ELF-1 (cell line): ENCODE measurements at regions not wholly inside any gene's neighbourhood (a gene's known extent, or its start where the extent isn't known, plus 50 kb on each side); places are given as distances from the start of the nearest gene placed in this dataset.
"Not testable (repeated sequence)": the region's sequence is repeated elsewhere in the genome, so short reads cannot be mapped to it uniquely, and the experiment has no call there.

Experiments
- DNase-seq: peaks from one replicate; pipeline ENCODE4 v3.0.0-alpha.2; 2016; ENCODE audit warnings: low read depth, low spot score

DNA sequence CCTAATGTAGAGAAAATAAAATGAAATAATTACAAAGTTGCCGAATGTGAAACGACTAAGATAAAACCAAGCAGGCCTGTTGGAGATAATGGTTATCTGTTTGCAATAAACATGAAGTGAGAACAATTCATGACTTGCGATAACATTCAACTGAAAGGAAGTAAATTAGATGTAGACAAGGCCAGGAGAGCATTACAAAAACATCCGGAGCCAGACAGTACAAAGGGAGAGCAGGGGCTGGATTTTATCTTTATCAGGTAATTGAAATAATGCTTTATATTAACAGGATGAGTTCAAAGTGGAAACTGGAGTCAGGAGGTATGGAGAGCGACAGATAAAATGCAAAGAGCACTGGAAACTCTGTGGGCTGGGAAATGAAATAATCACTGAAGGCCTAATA, 265.6 kb upstream of the GOT2 start:
- no peak for DNase-seq

DNA sequence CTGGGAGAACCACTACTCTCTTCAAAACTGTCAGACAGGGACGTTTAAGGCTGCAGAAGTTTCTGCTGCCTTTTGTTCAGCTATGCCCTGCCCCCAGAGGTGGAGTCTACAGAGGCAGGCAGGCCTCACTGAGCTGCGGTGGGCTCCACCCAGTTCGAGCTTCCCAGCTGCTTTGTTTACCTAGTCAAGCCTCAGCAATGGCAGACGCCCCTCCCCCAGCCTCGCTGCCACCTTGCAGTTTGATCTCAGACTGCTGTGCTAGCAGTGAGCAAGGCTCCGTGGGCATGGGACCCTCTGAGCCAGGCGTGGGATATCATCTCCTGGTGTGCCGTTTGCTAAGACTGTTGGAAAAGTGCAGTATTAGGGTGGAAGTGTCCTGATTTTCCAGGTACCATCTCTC, 258.6 kb upstream of the GOT2 start:
- DNase-seq, result not testable (repeated sequence)

DNA sequence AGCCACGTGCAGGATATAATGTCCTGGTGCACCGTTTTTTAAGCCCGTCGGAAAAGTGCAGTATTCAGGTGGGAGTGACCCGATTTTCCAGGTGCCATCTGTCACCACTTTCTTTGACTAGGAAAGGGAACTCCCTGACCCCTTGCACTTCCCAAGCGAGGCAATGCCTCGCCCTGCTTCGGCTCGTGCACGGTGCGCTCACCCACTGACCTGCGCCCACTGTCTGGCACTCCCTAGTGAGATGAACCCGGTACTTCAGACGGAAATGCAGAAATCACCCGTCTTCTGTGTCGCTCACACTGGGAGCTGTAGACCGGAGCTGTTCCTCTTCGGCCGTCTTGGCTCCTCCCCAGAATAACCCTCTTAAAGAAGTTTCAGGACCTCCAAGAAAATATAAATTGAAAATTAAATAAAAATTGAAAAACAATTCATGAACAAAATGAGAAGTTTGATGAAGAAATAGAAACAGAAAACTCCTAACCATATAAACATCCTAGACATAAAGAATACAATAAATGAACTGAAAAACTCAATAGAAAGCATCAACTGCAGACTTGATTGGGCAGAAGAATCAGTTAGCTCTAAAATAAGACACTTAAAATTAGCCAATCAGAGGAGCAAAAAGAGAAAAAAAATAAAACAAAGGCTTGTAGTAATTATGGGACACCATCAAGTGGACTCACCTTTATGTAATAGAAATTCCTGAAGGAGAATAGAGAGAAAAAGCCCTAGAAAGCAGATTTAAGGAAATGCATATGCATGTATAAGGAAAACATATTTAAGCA, 249.3 kb upstream of the GOT2 start:
- peak; percentile 12 for DNase-seq

- DNase-seq, result no peak
Observed at GRCh38 chr16:58970775-58971174, 236.7 kb upstream of the GOT2 start.

DNA sequence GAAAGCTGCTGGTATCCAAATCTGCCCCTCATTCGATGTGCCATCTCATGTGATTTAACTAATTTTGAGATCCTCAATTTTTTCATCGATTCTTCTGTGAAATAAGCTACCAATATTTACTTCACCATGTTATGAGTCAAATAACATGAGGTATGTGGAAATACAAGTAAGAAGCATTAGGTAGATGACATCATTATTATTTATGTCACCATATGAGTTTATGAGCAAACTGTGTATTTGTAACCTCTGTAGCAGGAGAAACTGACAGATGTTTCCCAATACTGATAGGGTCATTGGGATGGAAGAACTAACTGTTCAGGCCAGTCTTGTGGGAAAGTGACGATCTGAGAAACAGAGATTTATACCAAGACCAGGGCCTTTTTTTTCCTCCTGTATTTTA, 229.4 kb upstream of the GOT2 start:
- DNase-seq, result no peak

- DNase-seq, result no peak
Observed at GRCh38 chr16:58962811-58963210, 228.7 kb upstream of the GOT2 start.

DNA sequence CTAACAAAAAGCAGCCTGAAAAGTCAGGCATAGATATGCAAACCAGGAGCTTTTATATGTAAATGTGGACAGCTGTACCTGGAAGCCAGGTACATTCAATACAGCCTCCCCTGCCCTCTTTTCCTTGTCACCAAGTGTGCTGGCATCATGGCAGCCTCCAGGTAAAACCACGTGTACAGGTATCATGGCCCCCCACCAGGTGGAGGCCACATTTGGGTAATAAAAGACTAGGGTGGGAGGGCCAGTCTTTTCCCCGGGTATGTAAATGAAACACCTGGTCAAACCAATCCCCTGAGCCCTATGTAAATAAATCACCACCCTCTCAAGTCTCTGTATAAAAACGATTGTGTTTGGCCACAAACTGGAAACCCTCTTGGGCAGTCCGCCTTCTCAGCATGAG, 226.4 kb upstream of the GOT2 start:
- DNase-seq, result peak; percentile 57

- DNase-seq, result peak; percentile 9
Observed at GRCh38 chr16:58960034-58960433, 225.9 kb upstream of the GOT2 start.

GRCh38 chr16:58958749-58959148, 224.6 kb upstream of the GOT2 start:
- no peak for DNase-seq

GRCh38 chr16:58948244-58948643, 214.1 kb upstream of the GOT2 start:
- DNase-seq, result no peak

DNA sequence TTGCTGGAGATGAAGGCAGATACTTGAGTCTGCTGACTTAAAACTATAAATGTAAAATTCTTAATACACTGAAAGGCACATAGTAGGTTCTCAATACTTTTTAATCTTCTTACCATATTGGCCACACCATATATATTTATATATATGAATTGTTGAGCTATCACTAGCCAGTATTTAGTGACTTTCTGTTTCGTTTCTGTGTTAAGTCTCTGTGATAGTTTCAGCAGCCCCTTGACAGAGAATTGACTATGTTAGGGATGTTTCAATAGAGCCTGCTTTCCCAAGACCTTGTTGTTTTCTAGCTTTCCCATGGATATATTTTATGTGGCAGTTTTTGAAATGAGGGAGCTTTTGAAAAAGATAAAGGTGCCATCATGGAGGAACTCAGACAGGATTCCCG, 206.5 kb upstream of the GOT2 start:
- no peak for DNase-seq

DNA sequence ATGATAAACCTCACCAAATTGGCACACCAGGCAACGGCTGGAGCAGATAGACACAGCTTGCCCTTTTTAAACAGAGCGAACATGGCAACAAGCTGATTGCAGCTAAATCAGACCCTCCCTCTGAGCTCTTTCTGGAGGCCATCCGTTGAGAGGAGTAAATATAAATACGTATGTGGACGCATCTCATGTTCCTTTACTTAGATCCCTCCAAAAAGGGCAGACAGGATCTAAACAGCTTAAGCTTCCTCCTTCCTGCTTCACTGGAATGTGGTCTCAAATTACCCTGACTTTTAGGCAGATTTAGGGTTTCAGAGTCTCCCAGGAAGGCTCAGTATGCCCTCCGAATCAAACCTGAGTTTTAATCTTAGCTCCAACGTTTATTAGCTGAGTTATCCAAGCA, 204.7 kb upstream of the GOT2 start:
- DNase-seq, result no peak

DNA sequence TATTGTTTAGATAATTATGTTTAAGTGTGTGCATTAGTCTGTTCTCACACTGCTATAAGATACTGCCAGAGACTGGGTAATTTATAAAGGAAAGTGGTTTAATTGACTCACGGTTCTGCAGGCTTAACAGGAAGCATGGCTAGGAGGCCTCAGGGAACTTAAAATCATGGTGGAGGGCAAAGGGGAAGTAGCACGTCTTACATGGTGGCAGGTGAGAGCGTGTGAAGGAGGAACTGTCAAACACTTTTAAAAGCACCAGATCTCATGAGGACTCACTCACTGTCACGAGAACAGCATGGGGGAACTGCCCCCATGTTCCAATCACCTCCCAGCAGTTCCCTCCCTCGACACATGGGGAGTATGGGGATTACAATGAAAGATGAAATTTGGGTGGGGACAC, 203.5 kb upstream of the GOT2 start:
- no peak for DNase-seq

GRCh38 chr16:58933186-58933585, 199.1 kb upstream of the GOT2 start:
- DNase-seq, result no peak

- no peak for DNase-seq
Observed at GRCh38 chr16:58931436-58931835, 197.3 kb upstream of the GOT2 start.

DNA sequence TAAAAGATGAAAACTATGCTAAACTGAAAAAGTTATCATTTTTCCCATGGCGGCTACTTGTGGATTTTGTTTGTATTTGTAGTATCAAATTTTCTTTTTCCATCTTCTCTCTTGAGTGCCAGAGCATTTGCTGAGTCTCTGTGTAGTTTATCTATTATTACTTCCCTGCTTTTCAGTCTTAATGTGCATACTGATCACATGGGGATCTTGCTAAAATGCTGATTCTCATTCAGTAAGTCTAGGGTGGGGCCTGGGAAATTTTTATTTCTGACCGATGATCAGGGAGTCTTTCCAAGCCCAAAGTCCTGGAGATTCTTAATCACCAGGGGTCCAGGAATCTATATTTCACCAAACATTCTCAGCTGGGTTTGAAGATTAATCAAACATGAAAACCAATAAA, 189.0 kb upstream of the GOT2 start:
- no peak for DNase-seq

DNA sequence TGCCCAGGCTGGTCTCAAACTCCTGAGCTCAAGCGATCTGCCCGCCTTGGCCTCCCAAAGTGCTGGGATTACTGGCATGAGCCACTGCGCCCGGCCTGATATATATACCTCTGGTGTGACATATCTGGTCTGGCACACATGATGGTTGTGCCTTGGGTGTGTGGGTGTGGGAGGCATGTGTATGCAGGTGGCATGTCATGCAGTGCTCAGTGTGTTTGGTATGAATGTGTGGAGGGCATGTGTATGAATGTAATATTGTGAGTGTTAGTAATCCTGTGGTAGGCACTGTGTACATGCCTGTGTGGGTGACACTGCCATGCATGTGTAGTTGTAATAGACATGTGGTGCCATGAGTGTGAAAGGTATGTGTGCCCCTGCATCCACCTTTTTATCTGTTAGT, 179.3 kb upstream of the GOT2 start:
- no peak for DNase-seq

GRCh38 chr16:58912571-58912970, 178.5 kb upstream of the GOT2 start:
- DNase-seq, result peak; percentile 56

GRCh38 chr16:58906981-58907715, 173.0 kb upstream of the GOT2 start:
- no peak for DNase-seq

DNA sequence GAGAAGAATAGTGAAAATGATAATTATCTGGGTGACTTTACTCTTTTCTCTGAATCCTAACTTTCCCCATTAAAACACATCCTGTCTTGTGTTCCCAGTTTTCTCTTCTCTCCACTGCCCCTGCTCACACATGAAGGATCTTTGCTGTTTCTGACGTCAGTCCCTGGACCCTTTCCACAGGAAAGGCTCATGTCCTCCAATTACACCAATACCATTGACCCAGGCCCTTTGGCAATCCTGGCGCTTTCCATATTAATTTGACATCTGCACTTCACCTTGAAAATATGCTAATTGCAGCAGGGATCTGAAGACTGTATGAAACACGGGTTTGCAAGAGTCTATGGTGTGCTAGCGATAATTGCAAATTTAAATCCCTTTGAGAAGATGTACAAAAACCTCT, 170.2 kb upstream of the GOT2 start:
- DNase-seq, result no peak

GRCh38 chr16:58889516-58889915, 155.4 kb upstream of the GOT2 start:
- DNase-seq, result no peak

- DNase-seq, result no peak
Observed at GRCh38 chr16:58885528-58886170, 151.5 kb upstream of the GOT2 start.

DNA sequence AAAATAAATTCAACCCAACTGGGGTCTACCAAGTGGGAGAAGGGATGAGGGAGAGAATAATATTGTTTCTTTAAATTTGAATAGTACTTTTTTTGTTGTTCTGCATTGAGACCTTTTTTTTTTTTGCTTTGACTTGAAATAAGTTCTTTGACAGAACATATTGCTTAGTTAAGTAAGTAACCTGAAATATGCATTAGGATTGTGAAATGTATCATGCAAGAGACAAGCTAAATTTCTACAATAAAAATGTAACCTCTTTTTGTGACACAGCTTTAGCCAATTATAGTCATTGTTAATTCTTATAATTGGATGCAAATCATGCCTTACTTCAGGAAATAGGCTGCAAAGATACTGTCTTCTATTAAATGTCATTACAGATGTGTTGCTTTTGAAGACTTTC, 150.0 kb upstream of the GOT2 start:
- no peak for DNase-seq
